Esophagus squamous epithelium (tissue), 5 donors: ENCODE measurements at regions not wholly inside any gene's neighbourhood (a gene's known extent, or its start where the extent isn't known, plus 50 kb on each side); places are given as distances from the start of the nearest gene placed in this dataset.

Experiments
- DNase-seq: peaks from one replicate; lab custom pipeline; 2025; lab: John Stamatoyannopoulos, UW
- H3K27ac ChIP-seq, 4 donors: fragments of 200-600 bp; sonication (generic); one replicate each; pipeline ENCODE4 v1.5.1; 2016 to 2019; ENCODE audit warnings: mild to moderate bottlenecking in 1 of 4
- H3K27me3 ChIP-seq, 4 donors: fragments of 200-600 bp; sonication (generic); 1 replicate in 3 of 4; 2 replicates in 1 of 4; pipeline versions ENCODE4 v1.5.1 to v1.6.0; 2017 to 2021; ENCODE audit warnings: antibody characterized with exemption in 1 of 4
- H3K36me3 ChIP-seq, 3 donors: fragments of 200-600 bp; sonication (generic); one replicate each; pipeline ENCODE4 v1.5.1; 2016 to 2019
- H3K4me1 ChIP-seq, 3 donors: fragments of 200-600 bp; sonication (generic); one replicate each; pipeline ENCODE4 v1.5.1; 2017 to 2019
- H3K4me3 ChIP-seq, 4 donors: fragments of 200-600 bp; sonication (generic); 1 replicate in 3 of 4; 2 replicates in 1 of 4; pipeline ENCODE4 v1.5.1; 2016 to 2019; ENCODE audit warnings: mild to moderate bottlenecking in 2 of 4, moderate library complexity in 1 of 4
- H3K9me3 ChIP-seq, 3 donors: fragments of 200-600 bp; sonication (generic); one replicate each; pipeline ENCODE4 v1.5.1; 2016 to 2019
- CTCF ChIP-seq, 6 experiments: fragments of 450-650 bp in 4 of 6; fragments of 200-600 bp in 2 of 6; sonication (generic) in 2 of 6; IDR thresholded peaks; one replicate each; pipeline ENCODE4 v1.5.1; 2016 to 2019; ENCODE audit warnings: antibody characterized with exemption in 6 of 6, mild to moderate bottlenecking in 4 of 6, moderate library complexity in 4 of 6
- POLR2A ChIP-seq, 4 donors: fragments of 450-650 bp; IDR thresholded peaks; one replicate each; pipeline ENCODE4 v1.6.1; 2017; ENCODE audit warnings: antibody characterized with exemption in 4 of 4, mild to moderate bottlenecking in 4 of 4, moderate library complexity in 3 of 4
- WGBS, 2 donors: methylation state at CpG; one replicate each; pipeline ENCODE4 v1.1.5; 2018; 5-methylcytosine and 5-hydroxymethylcytosine counted together
- intact Hi-C: fragments of 100-400 bp; cut with DNase I; formaldehyde crosslinking; loops from one replicate; pipeline ENCODE4 v1.15.0; 2022
- donor health status: DM: yes; HTN: yes; CAD: no.

GRCh38 chr3:59658866-59659265 lies 609.0 kb upstream of the CFAP20DC start:
- 85 to 93% methylated on average over 2 of the region's 2 CpGs for WGBS, 2 donors

GRCh38 chr3:59658274-59658673 lies 608.4 kb upstream of the CFAP20DC start:
- no peaks in the 10 kb centered on the region for H3K36me3 ChIP-seq
- peaks cover 11 to 54% (median 22%) of the 10 kb centered on the region in 3 donors for H3K4me1 ChIP-seq
- intact Hi-C loops: no loop called here
- H3K27ac ChIP-seq: no peak overlapping the region
- H3K9me3 ChIP-seq: no peaks in the 10 kb centered on the region
- H3K4me3 ChIP-seq: no peak overlapping the region
- TF ChIP-seq POLR2A (IDR thresholded peaks at IDR 0.05) (no peak), CTCF (IDR thresholded peaks at IDR 0.05) (no peak)
- H3K27me3 ChIP-seq: no peaks in the 10 kb centered on the region
- 61 to 69% methylated on average over 3 of the region's 3 CpGs for WGBS, 2 donors
- no peak for DNase-seq

More at GRCh38 chr3:59658866-59659265, 609.0 kb upstream of the CFAP20DC start:
- H3K36me3 ChIP-seq: no peaks in the 10 kb centered on the region
- no peaks in the 10 kb centered on the region for H3K9me3 ChIP-seq
- H3K4me3 ChIP-seq: no peak overlapping the region
- peaks cover 5 to 51% (median 22%) of the 10 kb centered on the region in 3 donors for H3K4me1 ChIP-seq
- TF ChIP-seq CTCF (IDR thresholded peaks at IDR 0.05) (no peak), POLR2A (IDR thresholded peaks at IDR 0.05) (no peak)
- no peak for DNase-seq
- intact Hi-C loops: no loop called here
- H3K27me3 ChIP-seq: no peaks in the 10 kb centered on the region
- no peak overlapping the region for H3K27ac ChIP-seq

GRCh38 chr3:59655418-59656015 lies 605.7 kb upstream of the CFAP20DC start:
- no peak for DNase-seq
- WGBS, 2 donors: 28 to 36% methylated on average over 5 of the region's 5 CpGs
- intact Hi-C loops: no loop called here
- H3K36me3 ChIP-seq: no peaks in the 10 kb centered on the region
- peaks cover 0 to 1% (median 0%) of the 10 kb centered on the region in 3 donors for H3K9me3 ChIP-seq
- H3K27ac ChIP-seq: peak overlapping the region in 3 of 4 donors; percentile 75 to 85 (median 77)
- no peaks in the 10 kb centered on the region for H3K27me3 ChIP-seq
- H3K4me3 ChIP-seq: no peak overlapping the region
- no peak for TF ChIP-seq CTCF (IDR thresholded peaks at IDR 0.05)
- TF ChIP-seq POLR2A (IDR thresholded peaks at IDR 0.05): no peak
- peaks cover 12 to 46% (median 17%) of the 10 kb centered on the region in 3 donors for H3K4me1 ChIP-seq

- Histone ChIP-seq H3K4me1 (peaks cover 12 to 38% (median 15%) of the 10 kb centered on the region in 3 donors), H3K27ac (peak overlapping the region; percentile 66 to 85 (median 76)), H3K9me3 (peaks cover 0 to 9% (median 0%) of the 10 kb centered on the region in 3 donors), H3K27me3 (no peaks in the 10 kb centered on the region), H3K36me3 (no peaks in the 10 kb centered on the region), H3K4me3 (peak overlapping the region in 3 of 4 donors; percentile 1 to 26 (median 18))
- no peak for TF ChIP-seq CTCF (IDR thresholded peaks at IDR 0.05)
- no peak for TF ChIP-seq POLR2A (IDR thresholded peaks at IDR 0.05)
- 31 to 45% methylated on average over 11 to 12 of the region's 12 CpGs for WGBS, 2 donors
- DNase-seq: no peak
- intact Hi-C loops: no loop called here
Observed at GRCh38 chr3:59654480-59655417, 604.9 kb upstream of the CFAP20DC start.

GRCh38 chr3:59654123-59654479 lies 604.3 kb upstream of the CFAP20DC start:
- TF ChIP-seq CTCF (IDR thresholded peaks at IDR 0.05) (no peak), POLR2A (IDR thresholded peaks at IDR 0.05) (no peak)
- H3K36me3 ChIP-seq: no peaks in the 10 kb centered on the region
- peak overlapping the region; percentile 66 to 85 (median 76) for H3K27ac ChIP-seq
- intact Hi-C loops: no loop called here
- peaks cover 12 to 31% (median 14%) of the 10 kb centered on the region in 3 donors for H3K4me1 ChIP-seq
- peak overlapping the region in 3 of 4 donors; percentile 1 to 26 (median 18) for H3K4me3 ChIP-seq
- peaks cover 0 to 15% (median 0%) of the 10 kb centered on the region in 3 donors for H3K9me3 ChIP-seq
- H3K27me3 ChIP-seq: no peaks in the 10 kb centered on the region
- no peak for DNase-seq
- WGBS, 2 donors: 15 to 21% methylated on average over 9 of the region's 9 CpGs
